Panc1 (cell line): ENCODE measurements at regions not wholly inside any gene's neighbourhood (a gene's known extent, or its start where the extent isn't known, plus 50 kb on each side); places are given as distances from the start of the nearest gene placed in this dataset.

Experiments used
- ATAC-seq: fragments of 200-7000 bp; cut with Tn5 transposase; 2 replicates; pipeline ENCODE4 v1.9.1; 2020; ENCODE audit warnings: mild to moderate bottlenecking, moderate library complexity
- BruUV-seq: library from RNA; stranded (reverse); fragments of 400-500 nt; replicated peaks from 2 replicates; lab custom pipeline; 2021; lab: Mats Ljungman, UMichigan
- CTCF ChIA-PET: fragments of 300-600 bp; sonication (Branson Sonifier 250); formaldehyde crosslinking; loops from one replicate; lab custom pipeline; 2022; ENCODE audit warnings: antibody characterized with exemption; lab: Charles Lee
- POLR2A ChIA-PET: fragments of 300-600 bp; sonication (Branson Sonifier 250); formaldehyde crosslinking; loops from one replicate; lab custom pipeline; 2022; ENCODE audit warnings: antibody characterized with exemption; lab: Charles Lee
- DNase-seq: peaks from one replicate; pipeline ENCODE4 v3.0.0-alpha.2; 2010; ENCODE audit warnings: low read depth, low spot score
- H3K27ac ChIP-seq: 2 replicates; pipeline ENCODE4 v1.5.1; 2011; ENCODE audit warnings: mild to moderate bottlenecking, low read length, inconsistent platforms
- H3K27me3 ChIP-seq: fragments of 200-500 bp; sonication (Bioruptor generic); 2 replicates; pipeline ENCODE4 v1.6.0; 2014; ENCODE audit warnings: low read length, inconsistent platforms; ENCODE audit not compliant: control insufficient read depth, insufficient read depth
- H3K36me3 ChIP-seq: fragments of 200-500 bp; sonication (Bioruptor generic); 2 replicates; pipeline ENCODE4 v1.5.1; 2014; ENCODE audit warnings: inconsistent platforms, mild to moderate bottlenecking, low read length, moderate library complexity; ENCODE audit not compliant: control insufficient read depth, insufficient read depth
- H3K4me1 ChIP-seq: 2 replicates; pipeline ENCODE4 v1.5.1; 2011; ENCODE audit warnings: inconsistent platforms, mild to moderate bottlenecking, low read length, moderate library complexity; ENCODE audit not compliant: control insufficient read depth, insufficient read depth
- H3K4me3 ChIP-seq, 2 experiments: 2 replicates each; pipeline ENCODE4 v1.5.1; 2011 to 2012; ENCODE audit warnings: low read depth in 2 of 2, low read length in 2 of 2, mild to moderate bottlenecking in 2 of 2, inconsistent platforms in 1 of 2, moderate library complexity in 1 of 2
- H3K9me3 ChIP-seq: fragments of 200-500 bp; sonication (Bioruptor generic); 2 replicates; pipeline ENCODE4 v1.5.1; 2014; ENCODE audit warnings: low read depth, mild to moderate bottlenecking, inconsistent platforms, low read length, moderate library complexity; ENCODE audit not compliant: control insufficient read depth, insufficient read depth
- CTCF ChIP-seq: fragments of 450-650 bp; IDR thresholded peaks from 2 replicates; pipeline ENCODE4 v1.5.1; 2017; ENCODE audit warnings: mild to moderate bottlenecking
- POLR2AphosphoS5 ChIP-seq: IDR thresholded peaks from 2 replicates; pipeline ENCODE4 v1.6.1; 2012; ENCODE audit warnings: mild to moderate bottlenecking, low read depth, low read length, moderate library complexity
- REST ChIP-seq, 2 experiments: IDR thresholded peaks; 2 replicates each; pipeline ENCODE4 v1.6.1; 2011 to 2012; ENCODE audit warnings: low read depth in 2 of 2, control low read depth in 1 of 2, low read length in 1 of 2, mild to moderate bottlenecking in 1 of 2, moderate library complexity in 1 of 2; ENCODE audit not compliant: insufficient read depth in 1 of 2
- SIN3A ChIP-seq: IDR thresholded peaks from 2 replicates; pipeline ENCODE4 v1.6.1; 2012; ENCODE audit warnings: low read depth, mild to moderate bottlenecking, low read length, moderate library complexity, borderline replicate concordance; ENCODE audit not compliant: insufficient read depth
- TCF7L2 ChIP-seq: IDR thresholded peaks from 2 replicates; pipeline ENCODE4 v1.6.1; 2011; ENCODE audit warnings: mild to moderate bottlenecking, low read depth, low read length, inconsistent platforms
- in situ Hi-C: cut with HindIII; loops from 2 replicates; pipeline ENCODE4 v1.10.0; 2016; ENCODE audit warnings: low sequenced_read_pairs, low pct_unique_long_range_greater_than_20kb
- intact Hi-C: fragments of 100-400 bp; cut with micrococcal nuclease; formaldehyde crosslinking; loops from one replicate; pipeline ENCODE4 v1.10.0; 2022; ENCODE audit not compliant: unreplicated experiment

- ChIA-PET CTCF (no interaction called here), POLR2A (no interaction called here)
- TF ChIP-seq POLR2AphosphoS5 (no peak), SIN3A (no peak), REST (IDR thresholded peaks at IDR 0.05; ENCODE audit: insufficient read depth in 1 of 2, low read depth in 2 of 2, low read length in 1 of 2) (no peak), TCF7L2 (no peak)
- H3K9me3 ChIP-seq: no peaks in the 10 kb centered on the region
- intact Hi-C loops: no loop called here
- in situ Hi-C loops: no loop called here
- no peak overlapping the region for H3K4me3 ChIP-seq
- H3K27ac ChIP-seq: no peak overlapping the region
- ATAC-seq: no peak
- H3K36me3 ChIP-seq: no peaks in the 10 kb centered on the region
- H3K27me3 ChIP-seq: no peaks in the 10 kb centered on the region
- H3K4me1 ChIP-seq: no peaks in the 10 kb centered on the region
- BruUV-seq: no TSS peak
- DNase-seq: no peak
Measured at GRCh38 chr18:60157810-60158209, 214.8 kb downstream of the MC4R start.

GRCh38 chr18:60153376-60153775 is 219.2 kb downstream of the MC4R start:
- ATAC-seq (no peak), DNase-seq (no peak)
- CTCF ChIA-PET: interaction anchor here (0.7 kb wide), 1 partner anchor 1425 kb away, joined by 4 read pairs; no protein-coding TSS in a partner anchor
- Histone ChIP-seq H3K36me3 (no peaks in the 10 kb centered on the region), H3K4me3 (no peak overlapping the region), H3K27ac (no peak overlapping the region), H3K4me1 (no peaks in the 10 kb centered on the region), H3K9me3 (no peaks in the 10 kb centered on the region), H3K27me3 (no peaks in the 10 kb centered on the region)
- no TSS peak for BruUV-seq
- in situ Hi-C loops: no loop called here
- POLR2A ChIA-PET: no interaction called here
- intact Hi-C loops: no loop called here
- TF ChIP-seq TCF7L2: no peak
- TF ChIP-seq SIN3A: no peak
- TF ChIP-seq REST (IDR thresholded peaks at IDR 0.05; ENCODE audit: insufficient read depth in 1 of 2, low read depth in 2 of 2, low read length in 1 of 2): no peak
- TF ChIP-seq CTCF: no peak
- no peak for TF ChIP-seq POLR2AphosphoS5
